Amniotic epithelial cell (primary cell): ENCODE measurements at regions not wholly inside any gene's neighbourhood (a gene's known extent, or its start where the extent isn't known, plus 50 kb on each side); places are given as distances from the start of the nearest gene placed in this dataset.
A peak's percentile ranks its signal among the peaks of the same experiment; 100 is the strongest.

ENCODE experiments used
- DNase-seq: peaks from one replicate; pipeline ENCODE4 v3.0.0-alpha.2; 2010; ENCODE audit warnings: low read depth

DNA sequence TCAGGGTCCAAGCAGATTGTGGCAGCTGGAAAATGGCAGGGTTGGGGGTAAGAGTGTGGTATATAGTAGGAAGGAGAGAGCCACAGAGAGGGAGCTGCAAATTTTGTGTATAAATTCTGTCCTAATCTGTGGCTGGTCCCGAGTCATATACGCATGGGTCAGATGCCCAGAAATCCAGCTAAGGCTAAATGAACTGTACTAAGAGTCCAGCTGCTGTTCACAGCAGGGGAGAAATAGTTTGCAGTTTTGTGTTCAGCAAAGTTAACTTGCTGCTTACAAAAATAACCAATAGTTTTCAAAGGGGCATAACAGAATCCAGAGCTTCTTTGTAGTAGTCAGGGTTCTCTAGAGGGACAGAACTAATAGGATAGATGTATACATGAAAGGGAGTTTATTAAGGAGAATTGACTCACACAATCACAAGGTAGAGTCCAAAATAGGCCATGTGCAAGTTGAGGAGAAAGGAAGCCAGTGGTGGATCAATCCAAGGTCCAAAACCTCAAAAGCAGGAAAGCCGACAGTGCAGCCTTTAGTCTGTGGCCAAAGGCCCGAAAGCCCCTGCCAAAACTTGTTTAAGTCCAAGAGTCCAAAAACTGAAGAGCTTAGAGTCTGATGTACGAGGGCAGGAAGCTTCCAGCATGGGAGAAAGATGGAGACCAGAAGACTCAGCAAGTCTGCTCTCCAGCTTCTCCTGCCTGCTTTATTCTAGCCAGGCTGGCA is 146.1 kb upstream of the KBTBD8 start:
- no peak for DNase-seq

DNA sequence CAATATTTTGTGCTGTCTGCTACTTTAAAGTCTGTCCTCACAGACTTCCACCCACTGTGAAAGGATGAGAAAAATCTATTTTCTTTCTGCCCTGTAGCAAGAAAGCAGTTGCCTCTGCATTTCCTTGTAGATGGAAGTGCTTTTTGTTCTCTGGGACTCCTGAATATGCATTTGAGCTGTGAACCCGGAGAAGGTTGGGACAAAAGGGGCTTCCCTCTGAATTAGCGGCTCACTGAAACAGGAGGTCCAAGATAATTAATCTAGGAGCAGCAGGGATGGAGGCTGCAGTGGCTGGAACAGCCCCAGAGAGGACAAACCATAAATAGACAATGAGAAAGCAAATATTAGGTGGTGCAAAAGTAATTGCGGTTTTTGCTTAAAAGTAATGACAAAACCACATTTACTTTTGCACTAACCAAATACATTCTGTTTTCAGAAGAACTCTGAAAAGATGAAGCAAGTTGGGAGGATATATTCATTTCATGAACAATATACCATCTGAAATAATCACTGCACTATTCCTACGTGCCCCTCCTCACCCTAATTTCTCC is 143.4 kb upstream of the KBTBD8 start:
- no peak for DNase-seq

DNA sequence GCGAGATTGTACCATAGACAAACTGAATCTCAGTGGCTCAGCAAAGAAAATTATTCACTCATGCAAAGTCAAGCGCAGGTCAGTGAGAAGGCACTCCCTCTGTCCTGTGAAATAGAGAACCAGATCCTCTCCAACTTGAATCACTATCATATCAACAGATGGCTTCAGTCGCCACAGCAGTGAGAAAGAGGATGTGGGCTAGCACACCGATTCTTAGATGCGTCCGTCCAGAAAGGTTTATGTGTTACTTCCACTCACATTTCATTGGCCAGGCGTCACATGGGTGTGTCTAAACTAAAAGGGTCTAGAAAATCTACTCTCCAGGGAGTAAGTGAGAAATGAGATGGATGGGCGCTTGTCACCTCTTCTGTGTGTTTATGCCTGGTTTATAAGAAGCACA is 141.6 kb upstream of the KBTBD8 start:
- DNase-seq = no peak

DNA sequence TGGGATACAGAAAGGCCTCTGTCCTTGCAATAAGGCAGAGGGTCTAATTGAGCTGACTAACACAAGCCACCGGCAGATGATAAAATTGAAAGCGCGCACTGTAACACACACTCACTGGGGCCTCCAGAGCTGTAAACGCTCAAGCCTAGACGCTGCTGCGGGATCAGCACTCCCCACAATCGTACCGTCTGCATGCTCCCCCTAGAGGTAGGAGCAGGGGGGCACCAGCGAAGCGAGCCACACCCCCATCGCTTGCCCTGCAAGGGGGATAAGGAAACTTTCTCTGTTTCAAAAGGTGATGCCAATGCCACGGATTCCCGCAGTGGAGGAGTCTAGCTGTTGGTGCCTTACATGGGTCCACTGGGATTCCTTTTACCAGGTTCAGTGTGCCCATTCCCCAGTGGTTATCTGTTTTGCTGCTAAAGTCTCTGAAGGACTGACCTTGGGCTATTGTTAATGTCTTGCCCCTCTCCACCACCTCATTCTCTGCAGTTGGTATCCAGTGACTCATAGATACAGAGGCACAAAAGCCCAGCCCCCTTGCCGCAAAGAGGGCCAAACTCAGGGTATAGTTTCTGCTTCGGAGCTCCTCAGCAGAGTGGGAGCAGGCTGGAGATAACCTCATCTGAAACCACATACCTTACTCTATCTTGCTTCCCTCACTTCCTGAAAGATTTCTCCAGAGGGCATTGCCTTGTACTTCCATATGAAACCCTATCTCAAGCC is 139.3 kb upstream of the KBTBD8 start:
- DNase-seq = no peak

DNA sequence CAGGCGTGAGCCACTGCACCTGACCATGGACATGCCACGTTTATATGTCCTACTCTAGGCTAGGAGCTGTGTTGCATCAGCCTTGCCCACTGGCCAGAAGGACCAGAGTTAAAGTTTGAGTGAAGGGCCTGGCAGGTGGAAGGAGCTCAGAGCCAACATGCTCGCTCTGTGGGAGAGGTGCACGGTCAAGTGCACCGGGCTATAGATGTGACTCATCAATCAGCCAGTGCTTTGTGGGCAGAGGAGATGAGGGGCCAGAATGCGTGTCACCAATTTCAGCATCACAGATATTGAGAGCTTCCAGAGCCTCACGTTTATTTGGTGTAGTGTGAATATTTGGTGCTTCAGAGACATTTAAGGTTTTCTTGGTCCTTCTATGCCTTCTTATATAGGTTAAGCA is 137.3 kb upstream of the KBTBD8 start:
- DNase-seq = no peak

DNA sequence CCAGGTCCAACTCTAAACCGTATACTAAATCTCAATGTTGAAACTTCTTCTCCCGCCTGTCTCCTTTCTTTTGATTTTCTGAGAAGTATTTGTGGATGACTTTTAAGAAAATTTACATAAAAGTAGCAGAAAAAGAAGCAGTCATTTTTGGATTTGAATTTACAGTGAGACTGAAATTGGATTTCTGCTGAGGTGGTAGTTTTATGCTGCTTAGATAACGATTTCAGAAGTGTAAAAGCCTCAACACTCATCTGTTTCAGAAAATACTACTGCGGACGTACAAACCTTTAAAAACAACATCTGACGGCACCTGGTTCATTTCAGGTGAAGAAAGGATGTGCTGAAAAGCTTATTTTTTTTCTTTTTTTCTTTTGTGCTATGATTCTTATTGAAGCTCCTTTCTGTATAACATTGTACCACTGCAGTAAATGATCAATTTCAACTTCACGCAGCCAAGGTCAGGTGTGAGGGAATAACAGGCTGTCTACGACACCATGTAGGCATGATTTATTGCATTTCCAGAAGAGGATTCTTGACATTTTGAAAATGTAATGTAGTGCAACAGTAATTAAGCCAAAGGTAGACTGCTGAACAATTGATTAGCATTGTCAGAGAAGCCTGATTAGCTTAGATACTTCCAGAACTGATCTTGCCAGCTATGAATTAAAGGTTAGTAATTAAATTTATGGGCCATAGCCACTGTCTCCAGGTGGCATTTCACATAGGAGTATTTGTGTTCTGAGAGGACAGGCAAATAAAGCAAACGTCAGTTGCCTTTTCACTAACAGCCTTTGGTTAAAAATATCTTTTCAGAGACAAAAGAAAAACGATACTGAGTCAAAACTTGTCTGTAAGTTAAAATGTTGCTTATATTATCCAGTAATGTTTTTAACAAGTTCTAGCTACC is 134.6 kb upstream of the KBTBD8 start:
- no peak for DNase-seq

DNA sequence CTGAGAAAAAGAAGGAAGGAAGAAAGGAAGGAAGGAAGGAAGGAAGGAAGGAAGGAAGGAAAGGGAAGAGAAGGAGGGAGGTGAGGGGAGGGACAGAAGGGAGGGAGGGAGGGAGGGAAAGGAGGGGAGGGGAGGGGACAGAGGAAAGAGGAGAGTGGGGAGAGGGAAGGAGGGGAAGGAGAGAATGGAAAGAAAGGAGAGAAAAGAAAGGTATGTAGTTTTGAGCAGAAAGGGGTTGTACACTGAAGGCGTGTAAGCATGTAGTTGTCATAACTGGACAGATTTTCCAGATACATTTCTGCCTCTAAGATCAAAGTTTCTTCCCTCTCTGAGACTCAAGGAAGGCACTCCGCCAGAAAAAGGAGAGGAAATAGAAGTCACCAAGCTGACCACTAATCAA is 113.4 kb upstream of the KBTBD8 start:
- no peak for DNase-seq

DNA sequence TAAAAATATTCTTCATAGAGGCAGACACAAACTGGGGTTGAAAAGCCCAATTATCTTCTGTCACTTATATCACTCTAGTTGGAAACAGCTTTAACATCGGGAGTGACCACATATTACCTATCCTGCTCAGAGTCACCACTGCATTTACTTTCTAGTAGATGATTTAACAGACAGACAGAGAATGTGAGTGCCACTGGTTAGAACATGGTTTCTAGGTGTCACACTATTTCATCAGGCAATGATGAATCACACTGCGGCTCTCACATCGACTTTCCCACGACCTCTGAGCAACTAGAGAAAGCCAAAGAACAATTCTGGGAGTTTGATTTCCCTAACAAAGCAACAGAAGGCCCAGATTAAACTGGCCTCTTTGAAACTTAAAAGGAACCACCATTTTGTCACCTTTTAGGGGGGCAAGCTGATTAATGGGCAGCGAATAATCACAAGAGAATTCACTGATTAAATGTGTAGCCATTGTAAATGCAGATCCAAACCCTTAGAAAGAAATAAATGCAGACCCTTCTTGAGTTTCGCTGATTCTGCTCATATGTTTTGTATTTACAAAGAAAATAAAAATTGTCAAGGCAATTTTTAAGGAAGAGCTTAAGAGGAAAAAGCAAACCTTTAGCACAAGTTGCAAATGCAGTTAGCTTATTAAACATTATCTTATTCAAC is 112.6 kb upstream of the KBTBD8 start:
- DNase-seq = peak; percentile 6

DNA sequence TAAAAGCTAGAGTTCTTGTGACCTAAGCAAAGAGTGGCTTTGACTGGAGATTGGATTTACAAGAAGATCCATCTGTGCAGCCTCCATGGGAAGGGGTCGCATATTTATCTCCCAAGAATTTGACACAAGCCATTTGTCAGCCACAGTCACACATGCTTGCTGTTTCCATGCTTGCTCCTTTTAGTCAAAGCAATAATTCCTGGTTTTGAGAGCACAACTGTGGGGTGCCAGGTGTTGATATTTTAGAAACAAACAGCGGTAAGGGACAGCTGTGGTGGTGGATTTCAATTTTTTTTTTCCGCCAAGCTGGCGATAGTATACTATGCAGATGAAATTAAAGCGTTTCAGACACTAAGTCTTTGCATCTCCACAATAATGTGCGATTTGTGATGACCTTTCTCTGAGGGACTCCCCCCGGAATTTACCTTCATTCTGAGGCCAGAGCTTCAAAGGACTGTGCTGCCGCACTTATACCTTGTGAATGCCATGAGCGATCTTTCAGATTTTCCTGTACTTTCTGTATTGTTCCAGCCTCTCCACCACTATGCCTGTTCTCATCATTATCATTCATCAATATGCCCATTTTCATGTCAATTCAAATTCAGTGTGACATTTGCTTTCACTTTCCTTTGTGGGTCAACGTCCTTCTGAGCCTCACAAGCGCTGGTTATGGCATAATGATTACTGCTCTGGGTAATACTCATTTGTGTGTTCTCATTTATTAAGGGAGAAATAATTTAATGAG is 108.2 kb upstream of the KBTBD8 start:
- no peak for DNase-seq

DNA sequence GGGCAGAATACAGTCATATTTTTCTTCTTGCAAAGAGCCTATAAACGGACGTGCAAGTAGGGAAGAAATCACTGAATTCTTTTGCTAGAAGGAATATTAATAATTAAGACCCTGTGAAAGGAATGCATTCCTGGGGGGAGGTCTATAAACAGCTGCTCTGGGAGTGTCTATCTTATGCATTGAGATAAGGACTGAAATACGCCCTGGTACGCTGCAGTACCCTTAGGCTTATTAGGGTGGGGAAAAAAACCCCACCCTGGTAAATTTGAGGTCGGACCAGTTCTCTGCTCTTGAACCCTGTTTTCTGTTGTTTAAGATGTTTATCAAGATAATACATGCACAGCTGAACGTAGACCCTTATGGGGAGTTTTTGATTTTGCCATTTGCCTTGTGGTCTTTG is 100.0 kb upstream of the KBTBD8 start:
- no peak for DNase-seq

DNA sequence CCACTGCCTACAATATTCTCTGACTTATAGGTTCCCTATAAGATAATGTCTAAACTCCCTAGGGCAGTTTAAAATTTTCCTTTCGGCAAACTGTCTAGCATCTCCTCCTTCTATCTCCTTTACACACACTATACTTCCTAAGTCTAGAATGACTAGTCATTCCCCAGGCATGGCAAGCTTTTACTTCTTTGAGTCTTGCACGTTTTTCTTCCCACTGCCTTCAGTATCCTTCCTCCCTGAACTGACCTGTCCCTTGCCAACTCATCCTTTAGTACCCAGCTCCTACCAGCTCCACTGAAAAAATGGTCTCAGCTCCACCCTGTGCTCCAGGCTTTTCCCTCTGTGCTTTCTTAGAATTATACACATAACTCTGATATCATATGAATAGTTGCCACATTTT is 93.8 kb upstream of the KBTBD8 start:
- DNase-seq = no peak

DNA sequence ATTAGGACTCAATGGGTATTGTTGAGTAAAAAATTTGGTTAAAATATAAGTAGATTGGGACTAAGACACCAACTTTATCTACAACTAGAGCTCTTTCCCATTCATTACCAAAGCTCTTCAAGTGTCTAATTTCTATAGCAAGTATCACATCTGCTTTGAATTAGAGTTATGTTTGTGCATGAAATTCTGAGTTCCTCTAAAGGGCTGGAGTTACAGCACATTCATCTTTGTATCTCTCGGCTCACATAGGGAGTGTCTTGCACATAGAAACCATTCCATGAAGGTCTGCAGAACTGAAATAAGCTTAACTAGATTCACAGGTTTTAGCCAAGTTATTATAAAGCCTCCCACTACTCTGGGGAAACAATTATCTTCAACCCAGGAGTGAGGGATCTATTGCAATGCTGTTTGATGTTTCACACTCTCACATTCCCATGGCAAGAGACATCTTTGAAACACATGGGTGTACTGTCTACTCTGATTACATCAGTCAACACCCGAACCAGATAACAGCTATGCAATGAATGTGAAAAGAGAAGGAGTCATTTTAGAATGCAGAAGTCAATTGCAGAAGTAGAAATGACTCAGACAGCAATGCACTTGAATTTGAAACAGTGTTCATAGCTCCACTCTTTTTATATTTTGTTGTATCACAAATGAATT is 93.1 kb upstream of the KBTBD8 start:
- DNase-seq = peak; percentile 32

DNA sequence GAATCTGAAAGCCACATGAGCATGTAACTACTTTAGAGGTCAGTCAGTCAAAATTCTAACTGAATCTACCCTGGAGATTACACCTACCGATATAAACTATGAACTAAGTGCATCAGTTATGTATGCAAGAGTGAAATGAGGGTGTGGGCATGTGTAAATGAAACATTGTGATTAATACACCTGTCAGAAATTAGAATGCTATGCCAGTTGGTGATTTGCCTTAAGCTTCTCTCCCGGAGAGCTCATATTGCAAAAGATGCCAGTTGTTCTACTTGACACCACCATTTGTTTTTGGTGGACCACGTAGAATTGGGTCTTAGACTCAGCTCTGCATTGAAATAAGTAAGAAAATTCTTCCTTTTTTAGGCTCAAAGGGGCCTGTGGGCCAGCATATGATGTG is 91.0 kb upstream of the KBTBD8 start:
- DNase-seq = no peak

DNA sequence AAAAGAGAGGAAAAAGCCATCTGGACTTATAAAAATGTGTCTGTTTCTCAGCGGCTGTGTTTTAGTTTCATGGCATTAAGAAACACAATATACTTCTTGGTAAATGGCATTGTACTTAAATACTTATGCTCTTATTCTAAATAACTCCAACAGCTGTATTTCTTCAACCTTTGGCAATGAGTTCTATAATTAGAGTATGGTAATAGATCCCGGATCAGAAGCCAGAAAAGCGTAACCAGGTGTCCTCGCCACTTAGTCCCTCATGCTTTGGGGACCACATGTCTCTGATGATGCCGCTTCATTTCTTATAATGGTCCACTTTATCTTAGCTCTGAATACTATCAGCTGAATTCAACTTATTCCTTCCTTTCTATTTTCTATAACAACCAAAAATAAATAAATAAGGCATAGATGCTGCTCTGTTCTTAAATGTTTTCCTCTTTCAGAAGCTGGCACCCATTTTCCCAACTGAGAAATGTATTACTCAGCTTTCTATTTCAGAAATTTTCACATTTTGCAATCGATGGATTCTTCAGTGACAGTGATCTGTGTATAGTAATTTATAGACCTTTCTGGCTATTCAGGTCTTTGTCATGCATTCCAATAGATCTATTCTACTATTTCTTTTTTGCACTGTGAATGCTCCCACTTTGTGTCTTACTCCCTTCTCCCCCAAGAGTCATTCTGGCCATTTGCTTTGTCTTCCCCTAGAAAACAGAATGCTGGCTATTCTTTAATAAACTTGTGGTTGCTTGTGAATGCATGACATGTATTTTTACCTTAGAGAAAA is 87.6 kb upstream of the KBTBD8 start:
- DNase-seq = no peak

DNA sequence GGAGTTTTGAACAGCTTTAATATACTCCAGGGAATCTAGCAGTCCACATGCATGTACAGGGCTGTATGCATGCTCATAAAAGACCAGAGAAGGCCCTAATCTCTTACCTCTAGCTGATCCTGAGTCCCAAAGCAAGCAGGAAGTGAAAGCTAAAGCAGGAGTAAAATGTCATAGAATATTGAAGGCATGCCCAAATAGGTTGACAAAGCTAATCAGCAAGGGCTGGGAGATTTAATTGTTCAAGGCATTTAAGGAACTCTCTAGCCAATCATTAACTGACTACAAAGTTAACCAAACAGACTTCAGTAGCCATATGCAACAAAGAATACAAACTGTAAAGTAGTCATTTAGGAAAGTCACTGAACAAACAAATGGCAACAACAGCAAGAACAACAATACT is 85.8 kb upstream of the KBTBD8 start:
- DNase-seq = no peak

DNA sequence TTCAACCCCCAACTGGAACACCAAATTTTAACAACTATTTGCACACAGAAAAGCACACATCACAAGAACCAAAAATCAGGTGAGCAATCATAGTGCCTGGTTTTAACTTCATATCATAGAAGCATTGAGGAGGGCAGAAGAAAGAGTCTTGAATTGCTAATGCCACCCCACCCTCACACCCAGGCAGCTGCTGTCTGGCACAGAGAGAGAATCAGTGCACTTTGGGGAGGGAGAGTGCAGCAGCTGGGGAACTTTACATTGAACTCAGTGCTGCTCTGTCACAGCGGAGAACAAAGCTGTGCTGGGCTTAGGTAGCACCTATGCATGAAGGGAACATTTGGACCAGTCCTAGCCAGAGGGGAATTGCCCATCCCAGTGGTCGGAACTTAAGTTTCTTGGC is 76.0 kb upstream of the KBTBD8 start:
- no peak for DNase-seq

DNA sequence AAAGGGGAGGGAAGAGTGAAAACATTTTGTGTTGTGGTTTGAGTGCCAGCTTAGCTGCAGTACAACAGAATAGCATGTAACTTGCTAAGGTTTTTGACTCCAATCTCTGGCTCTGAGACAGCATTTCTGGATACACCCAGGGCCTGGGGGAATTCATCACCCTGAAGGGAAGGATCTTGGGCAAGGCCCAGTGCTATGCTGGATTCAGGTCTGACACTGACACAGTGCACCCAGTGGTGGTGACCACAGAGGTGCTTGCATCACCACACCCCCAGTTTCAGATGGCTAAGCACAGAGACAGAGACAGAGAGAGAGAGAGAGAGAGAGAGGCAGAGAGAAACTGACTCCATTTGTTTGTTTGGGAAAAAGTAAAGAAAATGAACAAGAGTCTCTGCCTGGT is 74.1 kb upstream of the KBTBD8 start:
- no peak for DNase-seq

DNA sequence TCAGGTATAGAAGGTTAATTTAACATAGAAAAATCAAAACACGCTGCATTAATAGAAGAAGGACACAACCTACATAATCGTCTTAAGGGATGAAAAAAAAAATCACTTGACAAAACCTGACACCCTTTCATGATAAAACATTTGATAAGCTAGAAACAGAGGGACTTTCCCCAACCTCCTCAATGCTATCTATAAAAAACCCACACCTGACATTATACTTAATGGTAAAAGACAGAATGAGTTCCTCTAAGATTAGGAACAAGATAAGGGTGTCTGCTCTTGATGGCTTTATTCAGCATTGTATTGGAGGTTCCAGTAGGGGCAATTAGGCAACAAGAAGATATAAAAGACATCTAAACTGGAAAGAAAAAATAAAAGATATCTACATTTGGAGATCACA is 69.9 kb upstream of the KBTBD8 start:
- DNase-seq = no peak

DNA sequence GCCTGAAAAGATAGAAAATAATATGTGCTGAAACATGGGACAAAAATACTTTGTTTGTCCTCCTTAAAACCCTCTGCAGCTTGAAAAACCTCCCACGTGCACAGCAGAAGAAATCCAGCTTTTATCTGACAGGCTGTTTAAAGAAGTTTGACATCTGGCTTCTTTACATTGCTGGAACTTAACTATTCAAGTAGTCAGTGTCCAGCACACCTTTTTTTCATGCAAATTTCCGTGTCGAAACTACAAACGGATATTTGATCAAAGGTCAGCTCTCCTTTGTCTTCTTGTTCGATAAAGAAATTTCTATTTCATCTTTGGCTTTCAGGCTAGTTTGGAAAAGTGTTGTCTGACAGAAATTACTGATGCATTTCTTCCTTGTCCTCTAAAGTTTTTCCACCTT is 66.8 kb upstream of the KBTBD8 start:
- DNase-seq = no peak

DNA sequence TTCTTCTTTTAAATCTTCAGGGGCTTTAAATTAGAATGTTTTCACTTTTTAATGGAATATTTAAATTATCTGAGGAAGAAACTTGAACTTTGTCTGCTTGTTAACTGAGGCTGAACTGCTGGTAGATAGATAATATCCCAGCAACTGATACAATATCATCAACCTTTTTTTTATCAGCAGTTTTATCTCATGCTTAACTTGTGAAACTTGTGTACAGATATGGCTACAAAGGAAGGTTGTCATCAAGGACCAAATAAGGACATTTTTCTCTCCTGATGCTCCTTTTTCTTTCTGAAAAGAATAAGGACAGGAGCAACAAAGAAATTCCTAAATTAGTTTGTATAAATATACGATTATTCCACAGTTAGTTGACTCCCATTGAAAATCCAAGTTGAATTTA is 66.4 kb upstream of the KBTBD8 start:
- no peak for DNase-seq
